GM19372 (cell line): ENCODE measurements at regions not wholly inside any gene's neighbourhood (a gene's known extent, or its start where the extent isn't known, plus 50 kb on each side); places are given as distances from the start of the nearest gene placed in this dataset.

Experiments used
- ATAC-seq: cut with Tn5 transposase; IDR thresholded peaks from one replicate; pipeline ENCODE4 v1.9.1; 2021; ENCODE audit warnings: mild to moderate bottlenecking, low read depth, moderate library complexity; ENCODE audit not compliant: unreplicated experiment

DNA sequence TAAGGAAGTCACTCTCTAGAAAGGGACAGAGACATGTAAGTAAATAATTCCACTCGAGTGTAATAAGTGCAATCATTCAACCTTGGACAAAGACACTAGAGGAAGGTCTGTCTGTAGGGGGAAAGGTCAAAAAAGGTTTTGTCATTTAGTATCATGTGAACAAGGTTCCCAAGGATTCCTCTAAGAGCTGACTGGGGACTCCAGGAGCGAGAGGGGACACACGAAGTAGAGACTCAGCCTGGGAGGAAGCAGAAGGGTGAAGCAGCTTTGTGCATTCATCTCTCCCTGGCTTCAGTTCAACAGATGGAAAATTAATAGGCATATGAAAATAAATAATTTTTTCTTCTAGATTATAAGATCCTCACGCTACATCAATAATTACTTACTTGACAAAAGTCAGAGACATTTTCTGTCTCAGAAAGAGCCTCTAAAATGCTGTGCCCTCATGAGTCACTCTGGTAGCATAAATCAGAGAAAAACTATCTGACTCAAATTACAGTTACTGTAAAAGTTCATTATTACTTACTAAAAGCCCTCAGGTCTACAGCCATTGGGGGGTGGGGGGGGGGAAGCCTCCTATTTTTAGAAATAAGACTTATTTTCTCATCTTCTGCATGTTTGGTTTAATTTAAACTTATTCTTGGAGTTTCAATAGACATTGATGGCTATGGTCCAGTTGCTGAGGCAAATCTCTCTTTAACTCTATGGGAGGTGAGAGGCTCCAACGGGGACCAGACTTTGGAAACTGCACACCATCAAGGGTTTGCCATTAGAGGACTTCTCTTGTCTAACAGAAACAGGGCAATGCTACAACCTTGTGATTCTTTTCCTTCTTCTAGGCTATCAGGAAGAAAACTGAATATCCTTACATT, 275.1 kb upstream of the KLF14 start:
- no peak for ATAC-seq

DNA sequence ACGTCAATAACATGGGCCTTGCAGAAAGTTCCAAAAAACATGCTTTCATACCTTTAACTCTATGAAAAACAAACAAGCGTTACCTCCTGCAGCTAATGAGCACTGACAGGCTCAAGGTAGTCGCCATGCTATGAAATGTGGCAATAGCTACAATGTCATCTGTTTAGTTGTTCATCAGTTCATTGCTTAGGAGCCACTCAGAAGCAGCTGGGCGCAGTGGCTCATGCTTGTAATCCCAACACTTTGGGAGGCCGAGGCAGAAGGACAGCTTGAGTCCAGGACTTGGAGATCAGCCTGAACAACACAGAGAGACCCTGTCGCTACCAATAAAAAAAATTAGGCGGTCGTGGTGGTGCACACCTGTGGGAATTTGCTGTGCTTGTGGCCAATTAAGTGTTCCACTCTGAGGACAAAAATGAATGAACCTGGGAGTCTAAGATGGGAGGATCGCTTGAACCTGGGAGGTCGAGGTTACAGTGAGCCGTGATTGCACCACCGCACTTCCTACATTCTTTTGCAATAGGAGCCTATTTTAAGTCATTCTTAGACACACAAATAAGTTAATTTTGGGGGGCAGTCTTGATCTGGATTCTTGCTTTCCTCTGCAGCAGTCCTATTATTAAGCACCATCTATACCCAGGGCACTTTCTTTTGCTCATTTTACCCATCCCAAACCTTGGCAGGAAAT, 276.2 kb upstream of the KLF14 start:
- no peak for ATAC-seq

- no peak for ATAC-seq
Measured at GRCh38 chr7:131010717-131011431, 276.9 kb upstream of the KLF14 start.

DNA sequence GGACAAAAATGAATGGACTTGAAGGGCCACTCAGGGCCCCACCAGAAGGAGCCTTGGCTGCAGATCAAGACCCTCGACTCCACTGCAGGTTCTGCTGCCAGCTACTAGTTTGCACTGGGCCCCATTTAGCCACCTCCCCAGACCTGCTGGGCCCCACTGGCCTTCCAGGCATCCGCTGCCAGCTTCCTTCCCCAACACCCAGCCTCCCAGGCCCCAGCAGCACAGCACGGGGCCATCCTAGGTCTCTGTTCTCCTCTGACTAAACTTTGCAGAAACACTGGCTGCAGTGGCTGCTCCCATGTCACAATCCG, 277.4 kb upstream of the KLF14 start:
- ATAC-seq: no peak

DNA sequence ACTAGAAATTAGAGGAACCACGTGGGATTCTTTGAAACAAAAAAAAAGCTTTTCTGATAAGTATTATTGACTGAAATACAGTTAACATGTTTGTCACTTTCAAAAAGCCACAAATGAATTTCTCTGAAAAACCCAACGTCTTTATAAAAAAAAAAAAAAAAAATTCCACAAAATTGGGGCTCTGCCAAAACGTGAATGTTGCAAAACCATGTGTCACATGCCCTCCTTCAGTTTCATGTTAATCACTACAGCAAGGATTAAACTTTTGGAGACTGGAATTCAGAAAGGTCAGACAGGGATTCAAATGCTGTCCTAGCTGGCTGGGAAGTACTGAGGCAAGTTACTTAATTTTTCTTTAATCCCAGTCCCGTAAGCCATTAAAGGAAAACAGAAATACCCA, 278.0 kb upstream of the KLF14 start:
- ATAC-seq: no peak

- no peak for ATAC-seq
Measured at GRCh38 chr7:131012477-131013031, 278.5 kb upstream of the KLF14 start.

DNA sequence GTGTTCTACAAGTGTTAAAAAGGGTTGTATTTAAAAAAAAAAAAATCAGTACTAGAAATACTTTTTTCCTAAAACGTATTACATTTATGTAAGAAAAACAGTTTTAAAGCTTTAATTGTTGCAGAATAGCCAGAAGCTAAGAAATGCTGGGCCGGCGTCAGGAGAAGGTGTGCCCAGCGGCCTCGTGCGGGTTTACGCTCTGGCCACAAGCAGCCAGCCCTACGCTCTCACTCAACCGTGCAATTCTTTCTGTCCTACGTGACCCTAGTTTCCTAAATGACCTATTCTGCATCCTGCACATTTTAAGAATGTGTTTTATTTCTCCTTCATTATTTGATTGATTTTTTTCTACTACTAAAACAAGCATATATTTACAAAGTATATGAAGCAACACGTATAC, 279.7 kb upstream of the KLF14 start:
- ATAC-seq: no peak

- ATAC-seq: no peak
Measured at GRCh38 chr7:131014906-131015656, 281.1 kb upstream of the KLF14 start.

- no peak for ATAC-seq
Measured at GRCh38 chr7:131015657-131015958, 281.6 kb upstream of the KLF14 start.

- no peak for ATAC-seq
Measured at GRCh38 chr7:131016230-131016629, 282.2 kb upstream of the KLF14 start.

- ATAC-seq: no peak
Measured at GRCh38 chr7:131019351-131019750, 285.3 kb upstream of the KLF14 start.

DNA sequence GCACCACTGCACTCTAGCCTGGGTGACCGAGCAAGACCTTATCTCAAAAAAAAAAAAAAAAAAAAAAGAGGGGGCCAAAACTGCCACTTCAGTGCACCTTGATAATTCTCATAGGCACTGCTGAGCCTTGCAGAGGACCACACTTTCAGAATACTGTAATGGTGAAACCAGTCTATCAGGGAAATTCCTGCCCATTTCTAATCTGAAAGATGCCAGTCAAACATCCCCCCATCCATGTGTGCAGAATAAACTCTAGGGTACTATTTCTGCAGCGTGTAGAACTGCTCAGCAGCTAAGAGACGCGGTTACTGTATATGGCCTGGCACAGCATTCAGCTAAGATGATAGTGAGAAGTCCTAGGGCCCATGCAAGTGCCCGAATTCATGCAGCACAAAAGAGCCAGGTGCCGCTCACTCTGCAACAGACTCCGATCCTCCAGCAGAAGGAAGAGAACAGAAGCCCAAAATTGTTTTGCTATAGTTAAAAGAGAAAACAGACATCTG, 286.8 kb upstream of the KLF14 start:
- no peak for ATAC-seq

- ATAC-seq: no peak
Measured at GRCh38 chr7:131021460-131021859, 287.5 kb upstream of the KLF14 start.

DNA sequence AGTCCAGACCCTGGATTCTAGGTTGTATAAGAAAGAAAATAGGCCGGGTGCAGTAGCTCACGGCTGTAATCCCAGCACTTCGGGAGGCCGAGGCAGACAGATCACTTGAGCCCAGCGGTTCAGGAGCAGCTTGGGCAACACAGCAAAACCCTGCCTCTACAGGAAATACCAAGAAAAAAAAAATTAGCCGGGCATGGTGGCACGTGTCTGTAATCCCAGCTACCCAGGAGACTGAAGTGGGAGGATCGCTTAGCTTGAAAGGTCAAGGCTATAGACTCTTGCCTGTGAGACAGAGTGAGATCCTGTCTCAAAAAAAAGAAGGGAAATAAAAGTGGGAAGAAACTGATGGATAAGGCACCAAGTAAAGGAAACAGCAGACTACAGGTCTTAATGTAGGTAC, 287.9 kb upstream of the KLF14 start:
- no peak for ATAC-seq

DNA sequence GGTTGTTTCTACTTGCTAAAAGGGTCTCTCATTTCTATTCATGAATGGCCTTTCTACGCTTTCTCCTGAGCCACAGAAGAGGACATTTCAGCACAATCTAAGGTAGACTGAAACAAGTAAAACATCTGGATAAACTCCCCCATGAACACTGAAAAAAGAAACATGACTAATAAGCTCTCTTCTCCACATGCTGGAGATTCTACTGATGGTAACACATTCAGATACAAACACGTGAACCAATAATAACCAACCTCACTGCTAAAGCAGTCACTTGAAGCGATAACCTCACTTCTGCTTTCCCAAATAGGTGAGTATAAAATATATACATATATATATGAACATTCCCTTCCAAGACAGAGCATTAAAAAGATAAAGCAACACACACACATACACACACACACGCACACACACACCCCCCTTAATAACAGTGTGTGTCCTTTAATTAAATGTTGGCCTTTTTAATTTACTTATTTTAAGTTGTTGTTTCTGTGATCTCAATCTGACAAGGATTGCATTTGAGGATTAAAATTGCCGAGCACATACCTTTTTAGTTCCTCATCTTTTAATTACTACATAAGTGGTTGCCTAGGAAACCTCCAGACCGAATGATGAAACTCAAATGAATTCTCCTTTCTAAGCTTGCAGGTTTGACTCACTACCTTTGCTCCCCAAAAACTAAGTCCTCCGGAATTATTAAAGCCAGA, 292.4 kb upstream of the KLF14 start:
- ATAC-seq: no peak

DNA sequence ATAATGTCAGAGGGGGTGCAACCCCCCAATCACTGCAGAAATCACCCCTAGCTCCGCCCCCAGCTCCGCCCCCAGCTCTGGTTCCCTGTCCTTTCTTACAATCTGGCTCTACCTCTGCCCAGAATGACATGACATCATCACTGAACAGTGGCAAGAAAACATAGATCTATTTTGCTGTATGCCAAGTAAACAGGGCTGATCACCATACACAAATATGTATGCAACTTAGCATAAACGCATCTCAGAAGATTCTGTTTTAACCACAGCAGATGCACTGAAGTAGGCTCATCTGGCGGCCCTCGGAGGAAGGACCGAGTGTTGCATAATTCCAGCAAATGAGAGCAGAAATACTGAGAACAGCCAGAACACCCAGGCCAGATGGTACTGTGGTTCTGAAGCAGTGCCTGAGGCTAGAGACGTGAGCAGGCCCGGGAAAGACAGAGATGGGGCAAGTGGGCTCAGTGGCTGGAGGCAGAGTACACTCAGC, 293.3 kb upstream of the KLF14 start:
- ATAC-seq: no peak

- no peak for ATAC-seq
Measured at GRCh38 chr7:131028295-131028694, 294.3 kb upstream of the KLF14 start.

DNA sequence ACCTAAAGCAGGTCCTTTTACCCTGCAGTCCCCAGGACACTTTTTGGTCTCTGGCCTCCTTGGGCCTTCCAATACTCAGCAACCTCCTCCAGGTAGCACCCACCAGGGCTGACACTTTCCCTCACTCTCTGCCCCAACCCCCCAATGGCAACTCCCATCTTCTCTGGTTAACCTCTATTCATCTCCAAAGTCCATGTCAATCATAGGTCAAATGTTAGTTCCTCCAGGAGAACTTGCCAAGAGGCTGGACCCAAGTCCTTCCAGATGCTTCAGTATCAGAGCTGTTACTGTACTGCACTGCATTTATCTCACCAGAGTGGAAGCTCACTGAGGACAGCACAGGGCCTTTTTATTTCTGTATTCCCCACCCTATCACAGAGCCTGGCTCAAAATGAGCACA, 295.0 kb upstream of the KLF14 start:
- ATAC-seq: no peak

DNA sequence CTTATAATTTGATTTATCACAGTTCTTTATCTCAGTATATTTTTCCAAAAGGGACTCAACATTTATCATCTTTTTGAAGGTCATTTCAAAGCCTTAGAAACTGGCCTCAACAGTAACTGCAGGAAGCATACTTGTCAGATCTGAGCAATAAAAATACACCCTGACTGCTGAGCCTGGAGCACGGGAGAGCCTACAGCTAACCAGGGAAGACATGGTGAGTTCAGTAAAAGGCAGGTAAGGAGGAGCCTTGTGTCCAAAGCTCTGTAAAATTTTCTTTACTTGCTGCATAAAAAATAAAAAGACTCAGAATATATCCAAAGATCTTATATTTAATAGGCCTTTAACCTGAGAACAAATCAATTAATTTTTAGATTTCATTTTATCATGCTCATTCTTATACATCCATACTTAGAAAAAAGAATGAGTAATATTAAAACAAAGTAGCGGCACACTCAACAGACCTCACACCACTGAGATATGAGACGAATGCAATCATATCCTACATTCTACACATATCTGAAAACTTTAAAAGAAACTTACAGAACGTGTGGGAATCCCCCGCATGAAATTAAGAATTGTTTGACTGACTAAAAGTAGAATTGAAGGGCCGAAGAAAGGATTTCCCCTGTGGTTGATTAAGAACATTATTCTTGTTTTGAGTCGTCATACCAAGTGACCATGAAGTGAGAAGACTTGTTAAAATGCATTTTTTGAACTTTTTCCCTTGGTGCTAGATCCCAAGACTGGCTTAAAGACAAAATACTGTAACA, 296.4 kb upstream of the MKLN1 start:
- peak; percentile 53 for ATAC-seq
